Ovary (tissue), 7 donors: ENCODE measurements at regions not wholly inside any gene's neighbourhood (a gene's known extent, or its start where the extent isn't known, plus 50 kb on each side); places are given as distances from the start of the nearest gene placed in this dataset.

Experiments
- DNase-seq, 5 donors: peaks; one replicate each; pipeline ENCODE4 v3.0.0-alpha.2; 2019 to 2020
- H3K27ac ChIP-seq, 2 donors: fragments of 200-600 bp; one replicate each; pipeline versions ENCODE4 v1.5.1 to v1.8.0; 2019 to 2022
- H3K27me3 ChIP-seq: fragments of 200-600 bp; one replicate; pipeline ENCODE4 v1.8.0; 2022
- H3K36me3 ChIP-seq: fragments of 200-600 bp; sonication (generic); one replicate; pipeline ENCODE4 v1.5.1; 2019
- H3K4me1 ChIP-seq: one replicate; pipeline ENCODE4 v1.8.1; 2013; ENCODE audit warnings: mild to moderate bottlenecking, moderate library complexity; ENCODE audit not compliant: insufficient read depth
- H3K4me3 ChIP-seq: fragments of 200-600 bp; sonication (generic); one replicate; pipeline ENCODE4 v1.5.1; 2017
- H3K9me3 ChIP-seq, 2 donors: fragments of 200-600 bp in 1 of 2; sonication (generic) in 1 of 2; one replicate each; pipeline versions ENCODE4 v1.5.1 to v1.8.1; 2013 to 2019; ENCODE audit warnings: mild to moderate bottlenecking in 1 of 2, moderate library complexity in 1 of 2
- EP300 ChIP-seq: sonication (generic); formaldehyde crosslinking; IDR thresholded peaks from one replicate; pipeline ENCODE4 v1.6.1; 2017; ENCODE audit warnings: antibody characterized with exemption
- POLR2A ChIP-seq: fragments of 450-650 bp; IDR thresholded peaks from one replicate; pipeline ENCODE4 v1.6.1; 2017; ENCODE audit warnings: antibody characterized with exemption, mild to moderate bottlenecking, moderate library complexity
- WGBS, 3 donors: extraction: QIAGEN DNeasy Blood & Tissue Kit in 1 of 3; methylation state at CpG; one replicate each; pipeline versions ENCODE4 v1.1.5 to v1.1.7; 2013 to 2017; 5-methylcytosine and 5-hydroxymethylcytosine counted together
- intact Hi-C, 4 donors: fragments of 100-400 bp; cut with DNase I; formaldehyde crosslinking; loops; one replicate each; pipeline versions ENCODE4 v1.11.0 to v1.15.1; 2022 to 2023
- TF ChIP-seq, protein P1 (sequence below), 3 donors: fragments of 450-650 bp in 2 of 3; fragments of 200-600 bp in 1 of 3; IDR thresholded peaks; one replicate each; pipeline versions ENCODE4 v1.5.1 to v1.8.0; 2016 to 2022; ENCODE audit warnings: antibody characterized with exemption in 3 of 3, mild to moderate bottlenecking in 1 of 3
- donor health status: DM: no; HTN: no; CAD: no; lungs with moderate emphysema.
- donor health status: DM: no; HTN: no; CAD: no.
- donor health status: Bipolar disorder and iron deficiency.
- donor health status: DM: no; HTN: no; CAD: no.
- donor health status: DM: yes; HTN: yes; CAD: no.

DNA sequence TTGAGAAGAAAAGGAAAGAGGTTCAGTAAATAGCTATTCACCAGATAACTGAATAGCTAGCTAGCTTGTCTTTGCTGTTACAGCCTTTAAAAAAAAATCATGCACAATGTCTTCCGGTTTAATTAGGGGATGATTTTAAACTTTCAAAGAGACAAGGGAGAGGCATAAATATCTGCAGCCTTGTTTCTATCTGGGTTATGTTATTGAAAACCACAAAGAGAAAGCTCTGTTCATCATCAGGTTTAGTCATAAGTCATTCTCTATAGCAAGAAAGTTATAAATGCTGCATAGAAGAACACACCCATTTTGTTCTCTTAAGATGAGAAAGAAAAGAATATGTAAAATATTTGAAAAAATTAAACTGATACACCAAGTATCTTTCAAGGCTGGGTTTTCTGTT lies 1046.9 kb downstream of the AACS start:
- no peak for DNase-seq
- no peaks in the 10 kb centered on the region for H3K27me3 ChIP-seq
- WGBS, 3 donors: 40 to 48% (median 40%) methylated on average over 1 of the region's 1 CpG
- no peak overlapping the region for H3K4me3 ChIP-seq
- no peaks in the 10 kb centered on the region for H3K4me1 ChIP-seq
- H3K9me3 ChIP-seq: no peaks in the 10 kb centered on the region
- no peaks in the 10 kb centered on the region for H3K36me3 ChIP-seq
- no peak overlapping the region for H3K27ac ChIP-seq
- intact Hi-C loops: no loop called here
- TF ChIP-seq POLR2A (no peak), EP300 (no peak)
- TF ChIP-seq, protein P1, sequence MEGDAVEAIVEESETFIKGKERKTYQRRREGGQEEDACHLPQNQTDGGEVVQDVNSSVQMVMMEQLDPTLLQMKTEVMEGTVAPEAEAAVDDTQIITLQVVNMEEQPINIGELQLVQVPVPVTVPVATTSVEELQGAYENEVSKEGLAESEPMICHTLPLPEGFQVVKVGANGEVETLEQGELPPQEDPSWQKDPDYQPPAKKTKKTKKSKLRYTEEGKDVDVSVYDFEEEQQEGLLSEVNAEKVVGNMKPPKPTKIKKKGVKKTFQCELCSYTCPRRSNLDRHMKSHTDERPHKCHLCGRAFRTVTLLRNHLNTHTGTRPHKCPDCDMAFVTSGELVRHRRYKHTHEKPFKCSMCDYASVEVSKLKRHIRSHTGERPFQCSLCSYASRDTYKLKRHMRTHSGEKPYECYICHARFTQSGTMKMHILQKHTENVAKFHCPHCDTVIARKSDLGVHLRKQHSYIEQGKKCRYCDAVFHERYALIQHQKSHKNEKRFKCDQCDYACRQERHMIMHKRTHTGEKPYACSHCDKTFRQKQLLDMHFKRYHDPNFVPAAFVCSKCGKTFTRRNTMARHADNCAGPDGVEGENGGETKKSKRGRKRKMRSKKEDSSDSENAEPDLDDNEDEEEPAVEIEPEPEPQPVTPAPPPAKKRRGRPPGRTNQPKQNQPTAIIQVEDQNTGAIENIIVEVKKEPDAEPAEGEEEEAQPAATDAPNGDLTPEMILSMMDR (IDR thresholded peaks at IDR 0.05): no peak

DNA sequence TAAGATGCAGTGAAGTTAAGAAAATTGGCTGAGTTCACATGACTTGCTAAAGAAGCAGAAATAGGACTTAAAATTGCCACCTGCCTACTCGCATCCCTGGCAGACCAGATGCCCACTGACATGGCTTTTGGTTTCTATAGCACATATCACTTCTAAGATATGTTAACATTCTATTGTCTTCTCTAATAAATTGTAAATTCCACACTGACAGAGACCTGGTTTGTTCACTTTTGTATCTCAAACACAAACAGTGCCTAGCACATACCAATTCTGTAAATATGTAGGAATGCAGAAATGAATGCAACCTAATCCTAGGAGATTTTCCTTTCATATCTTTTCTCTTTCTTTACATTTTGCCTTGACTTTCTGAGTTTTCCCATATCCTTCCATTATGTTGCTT lies 1047.6 kb downstream of the AACS start:
- WGBS, 3 donors: 65 to 87% (median 73%) methylated on average over 1 of the region's 1 CpG
- TF ChIP-seq, protein P1 (IDR thresholded peaks at IDR 0.05): no peak
- TF ChIP-seq EP300: no peak
- no peak for TF ChIP-seq POLR2A
- Histone ChIP-seq H3K9me3 (no peaks in the 10 kb centered on the region), H3K27ac (no peak overlapping the region), H3K4me3 (no peak overlapping the region), H3K36me3 (no peaks in the 10 kb centered on the region), H3K27me3 (no peaks in the 10 kb centered on the region), H3K4me1 (no peaks in the 10 kb centered on the region)
- DNase-seq: no peak
- intact Hi-C loops: no loop called here

DNA sequence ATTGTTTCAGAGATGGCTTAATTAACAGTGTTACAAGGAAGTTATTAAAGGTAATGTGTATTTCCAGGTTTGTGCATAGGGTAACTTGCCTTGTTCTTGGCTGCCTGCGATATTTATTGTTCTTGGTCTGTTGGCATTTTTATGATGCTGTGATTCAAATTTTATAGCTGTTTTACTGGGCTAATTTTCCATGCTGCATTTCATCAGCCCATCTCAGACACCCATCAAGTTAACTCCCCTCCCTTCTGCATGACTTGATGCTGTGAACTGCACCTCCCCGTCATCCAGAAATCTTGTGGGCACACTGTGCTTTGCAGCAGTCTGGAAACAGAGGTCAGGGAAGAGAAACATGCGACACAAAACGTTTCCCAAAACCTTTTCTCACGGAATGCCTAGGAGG lies 1049.2 kb downstream of the AACS start:
- DNase-seq: no peak
- WGBS, 3 donors: 39 to 43% (median 39%) methylated on average over 5 of the region's 5 CpGs
- Histone ChIP-seq H3K4me1 (no peaks in the 10 kb centered on the region), H3K27me3 (no peaks in the 10 kb centered on the region), H3K4me3 (no peak overlapping the region), H3K9me3 (no peaks in the 10 kb centered on the region), H3K36me3 (no peaks in the 10 kb centered on the region), H3K27ac (no peak overlapping the region)
- TF ChIP-seq, protein P1 (IDR thresholded peaks at IDR 0.05): no peak
- TF ChIP-seq POLR2A (no peak), EP300 (no peak)
- intact Hi-C loops: no loop called here

DNA sequence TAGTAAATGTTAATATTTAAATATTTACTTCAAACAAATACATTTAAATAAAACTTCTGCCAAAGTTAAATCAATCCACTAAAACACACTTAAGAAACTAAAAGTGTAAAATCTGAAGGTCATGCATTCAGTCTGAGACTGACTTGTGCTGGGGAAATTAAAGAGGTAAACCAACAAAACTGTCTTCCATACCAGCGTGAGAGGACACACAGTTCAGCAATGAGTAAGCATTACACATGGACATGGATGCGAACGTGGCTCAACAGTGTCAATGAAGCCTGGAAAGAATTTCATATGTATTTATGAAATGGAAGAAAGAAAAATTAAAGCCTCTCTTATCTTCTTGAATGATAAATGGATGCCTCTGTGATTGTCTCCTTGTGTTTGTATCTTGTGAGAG lies 1052.3 kb downstream of the AACS start:
- H3K4me1 ChIP-seq: no peaks in the 10 kb centered on the region
- intact Hi-C loops: no loop called here
- DNase-seq: no peak
- no peak overlapping the region for H3K27ac ChIP-seq
- TF ChIP-seq EP300 (no peak), POLR2A (no peak)
- TF ChIP-seq, protein P1 (IDR thresholded peaks at IDR 0.05): no peak
- H3K4me3 ChIP-seq: no peak overlapping the region
- H3K36me3 ChIP-seq: no peaks in the 10 kb centered on the region
- H3K27me3 ChIP-seq: no peaks in the 10 kb centered on the region
- WGBS, 3 donors: 38 to 59% (median 41%) methylated on average over 3 of the region's 3 CpGs
- H3K9me3 ChIP-seq: no peaks in the 10 kb centered on the region

DNA sequence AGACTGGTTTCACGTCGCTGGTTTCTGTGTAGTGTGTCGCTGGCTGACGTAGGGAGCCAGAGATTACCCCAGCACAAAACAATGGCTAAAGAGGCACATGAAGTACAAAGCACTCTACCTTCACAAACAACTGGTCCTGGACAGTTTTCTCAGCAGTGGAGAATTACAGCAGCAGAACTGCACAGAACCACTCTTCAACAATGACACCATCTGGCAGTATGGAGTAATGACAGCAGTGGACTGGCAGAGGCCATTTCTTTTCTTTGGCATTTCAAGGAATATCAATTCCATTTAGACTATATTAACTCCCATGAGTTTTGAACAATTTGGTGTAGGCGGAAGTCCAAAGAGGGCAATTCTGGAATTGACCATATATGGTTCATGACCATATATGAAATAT lies 1074.1 kb downstream of the AACS start:
- intact Hi-C loops: no loop called here
- H3K36me3 ChIP-seq: no peaks in the 10 kb centered on the region
- H3K27ac ChIP-seq: no peak overlapping the region
- H3K27me3 ChIP-seq: no peaks in the 10 kb centered on the region
- no peak for DNase-seq
- WGBS, 3 donors: 88 to 98% (median 93%) methylated on average over 5 of the region's 5 CpGs
- TF ChIP-seq EP300 (no peak), POLR2A (no peak)
- TF ChIP-seq, protein P1 (IDR thresholded peaks at IDR 0.05): no peak
- no peaks in the 10 kb centered on the region for H3K9me3 ChIP-seq
- H3K4me3 ChIP-seq: no peak overlapping the region
- H3K4me1 ChIP-seq: no peaks in the 10 kb centered on the region
